ENCODE measurements at regions not wholly inside any gene's neighbourhood (a gene's known extent, or its start where the extent isn't known, plus 50 kb on each side); places are given as distances from the start of the nearest gene placed in this dataset.
A peak's percentile ranks its signal among the peaks of the same experiment; 100 is the strongest.

DNA sequence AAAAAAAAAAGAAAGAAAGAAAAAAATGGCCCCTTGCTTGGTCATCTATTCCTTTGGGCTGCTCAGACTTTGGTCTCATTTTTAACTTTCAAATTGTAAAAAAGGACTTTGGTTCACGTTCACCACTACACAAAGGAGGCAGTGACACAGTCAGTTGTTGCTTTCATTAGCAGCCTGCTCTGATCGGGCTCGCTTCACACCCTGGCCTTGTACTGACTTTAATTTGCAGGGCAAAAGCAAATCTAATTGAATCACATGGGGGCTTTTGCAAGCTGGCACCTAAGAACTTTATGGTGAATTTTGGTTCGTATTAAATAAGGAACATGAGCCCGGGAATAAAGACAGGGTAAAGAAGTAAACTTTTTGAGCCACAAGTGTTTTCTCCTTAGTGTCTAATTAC lies 103.6 kb upstream of the CDH11 start:
- no peak for DNase-seq

GRCh38 chr16:65224994-65225393 lies 103.1 kb upstream of the CDH11 start:
- DNase-seq = no peak

DNA sequence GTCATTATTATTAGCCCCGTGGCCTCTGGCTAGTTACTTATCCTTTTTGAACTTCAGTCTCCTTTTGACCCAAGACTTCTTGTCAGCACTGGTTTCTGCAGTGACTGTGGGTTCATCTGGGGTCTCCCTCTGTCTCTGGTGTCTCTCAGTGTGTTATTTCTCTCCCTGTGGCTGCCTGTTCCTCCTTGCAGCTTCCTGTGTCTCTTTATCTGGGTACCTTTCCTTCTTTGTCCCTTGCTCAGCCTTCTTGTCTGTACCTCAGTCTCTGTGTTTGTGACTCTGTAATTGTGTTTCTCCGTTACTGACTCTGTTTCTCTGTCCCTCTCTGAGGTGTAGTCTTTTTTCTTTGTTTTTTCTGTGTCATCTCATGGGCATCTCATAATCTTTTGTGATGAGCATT lies 102.6 kb upstream of the CDH11 start:
- DNase-seq = no peak

DNA sequence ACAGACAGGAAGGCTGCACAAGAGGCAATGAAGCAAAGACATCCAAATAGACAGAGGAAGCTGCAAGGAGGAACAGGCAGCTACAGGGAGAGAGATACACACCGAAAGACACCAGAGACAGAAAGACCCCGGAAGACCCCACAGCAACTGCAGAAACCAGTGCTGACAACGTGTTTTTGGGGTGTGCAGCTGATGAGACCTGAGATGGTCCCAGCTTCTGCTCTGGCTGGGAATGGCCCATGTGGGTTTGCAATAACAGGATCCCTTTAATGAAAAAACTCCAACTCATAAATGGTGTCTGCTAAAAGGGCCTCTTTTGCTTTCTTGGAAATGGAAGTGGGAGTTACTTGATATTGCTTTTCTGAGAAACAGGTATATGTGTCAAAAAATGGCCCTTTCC lies 101.5 kb upstream of the CDH11 start:
- DNase-seq = peak; percentile 12

DNA sequence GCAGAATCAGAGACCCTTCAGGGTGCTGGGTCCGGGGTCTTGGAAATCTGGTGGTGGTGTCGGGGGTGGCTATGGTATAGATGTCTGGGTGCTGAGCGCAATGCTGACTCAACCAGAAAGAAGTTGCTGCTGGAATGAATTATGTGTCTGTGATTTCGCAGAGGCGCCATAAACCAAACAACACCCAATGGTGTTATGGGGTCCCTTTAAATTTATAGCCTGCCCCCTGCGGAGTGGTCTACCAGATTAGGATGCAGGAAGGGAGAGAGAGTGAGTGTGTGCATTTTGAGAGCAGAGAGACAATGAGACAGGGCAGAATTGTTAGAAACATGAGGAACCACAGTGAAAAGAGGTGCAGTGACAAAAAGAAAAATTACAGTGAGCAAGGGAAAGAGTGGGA lies 100.7 kb upstream of the CDH11 start:
- peak; percentile 92 for DNase-seq

DNA sequence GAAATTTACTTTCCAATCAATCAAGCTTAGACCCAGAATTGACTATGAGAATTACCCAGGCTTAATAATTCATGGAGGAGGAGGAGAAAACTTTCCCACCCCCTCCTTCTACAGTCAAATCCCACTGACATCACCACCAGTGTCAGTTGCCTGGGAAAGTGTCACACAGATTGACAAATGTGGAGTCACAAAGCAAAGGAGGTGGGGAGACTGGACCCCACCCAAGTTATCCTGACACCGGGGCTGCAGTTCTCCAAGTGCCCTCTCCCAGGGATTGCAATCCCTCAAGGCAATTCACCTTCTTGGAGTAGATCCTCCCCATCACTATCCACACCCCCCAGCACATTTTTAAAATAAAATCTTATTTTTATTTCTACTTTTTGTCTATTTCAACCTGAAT lies 100.2 kb upstream of the CDH11 start:
- DNase-seq = peak; percentile 74

- no peak for DNase-seq
Measured at GRCh38 chr16:65219786-65220185, 97.9 kb upstream of the CDH11 start.

- no peak for DNase-seq
Measured at GRCh38 chr16:65218348-65218747, 96.5 kb upstream of the CDH11 start.

DNA sequence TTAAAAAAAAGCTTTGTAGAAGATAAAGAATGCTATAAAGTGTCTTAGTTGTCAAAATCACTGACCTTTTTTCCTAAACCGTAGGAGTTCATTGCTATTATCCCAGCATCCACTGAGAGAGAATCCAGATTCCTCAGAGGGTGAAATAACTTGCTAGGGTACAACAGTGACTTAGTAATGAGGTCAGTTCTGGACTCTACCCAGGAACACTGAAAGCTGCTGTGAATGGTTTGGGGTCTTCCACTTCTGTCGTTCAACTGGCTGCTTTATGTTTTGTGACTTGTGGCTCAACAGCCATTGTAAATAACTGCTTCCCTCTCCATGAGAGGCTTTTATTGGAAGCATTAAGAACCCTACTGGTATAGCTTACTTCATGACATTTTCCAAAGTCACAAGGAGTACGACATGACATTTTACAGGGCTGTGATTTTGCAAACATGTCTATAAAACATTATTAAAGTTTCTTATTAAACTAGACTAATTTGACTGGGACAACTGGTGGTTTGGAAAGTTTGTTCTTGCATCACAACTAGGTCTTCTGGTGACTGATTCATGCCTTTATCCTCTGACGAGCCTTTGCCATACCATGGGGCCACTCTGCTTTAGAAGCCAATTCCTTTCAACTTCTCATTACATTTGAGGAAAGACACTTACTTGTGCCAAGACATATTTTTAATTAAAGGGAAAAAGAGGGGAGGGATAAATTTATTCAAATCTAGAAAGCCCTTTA lies 92.2 kb upstream of the CDH11 start:
- DNase-seq = peak; percentile 15

GRCh38 chr16:65212791-65213190 lies 90.9 kb upstream of the CDH11 start:
- no peak for DNase-seq

DNA sequence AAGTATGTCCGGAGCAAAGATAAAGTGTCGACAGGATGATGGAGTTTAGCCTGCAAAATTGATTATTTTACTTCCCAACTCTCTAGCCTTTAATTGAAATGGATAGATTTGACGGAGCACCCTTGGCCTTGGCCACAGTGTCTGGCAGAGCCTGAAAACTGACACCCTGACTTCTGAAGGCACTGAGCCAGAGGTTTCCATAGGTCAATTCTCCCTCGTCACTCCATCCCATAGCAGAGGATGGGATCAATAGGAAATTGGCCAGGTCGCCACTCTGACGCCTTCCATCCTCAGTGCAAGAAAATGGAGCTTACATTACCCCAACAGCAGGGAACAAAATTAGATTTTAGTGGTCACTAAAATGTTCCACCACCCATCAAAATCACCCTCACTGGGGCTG lies 90.4 kb upstream of the CDH11 start:
- DNase-seq = no peak

GRCh38 chr16:65202461-65202860 lies 80.6 kb upstream of the CDH11 start:
- DNase-seq = peak; percentile 85

DNA sequence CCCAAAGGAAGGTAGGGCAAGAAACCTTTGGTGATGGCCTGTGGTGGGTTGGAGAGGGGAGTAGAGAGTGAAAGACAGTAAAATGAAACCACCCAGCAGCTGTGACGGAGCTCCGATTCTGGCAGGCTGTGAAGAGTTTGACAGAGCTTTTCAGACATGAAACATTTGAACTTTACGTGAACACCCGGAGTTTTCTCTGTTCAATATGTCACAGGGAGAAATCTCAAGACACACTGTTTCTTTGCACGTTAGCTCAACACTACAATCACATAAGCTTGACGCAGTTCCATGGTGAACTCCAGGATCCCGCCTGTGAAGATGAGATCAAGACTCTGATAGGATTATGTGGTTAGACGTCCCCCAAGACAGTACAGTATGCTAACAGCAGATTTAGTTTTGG lies 79.6 kb upstream of the CDH11 start:
- peak; percentile 77 for DNase-seq

DNA sequence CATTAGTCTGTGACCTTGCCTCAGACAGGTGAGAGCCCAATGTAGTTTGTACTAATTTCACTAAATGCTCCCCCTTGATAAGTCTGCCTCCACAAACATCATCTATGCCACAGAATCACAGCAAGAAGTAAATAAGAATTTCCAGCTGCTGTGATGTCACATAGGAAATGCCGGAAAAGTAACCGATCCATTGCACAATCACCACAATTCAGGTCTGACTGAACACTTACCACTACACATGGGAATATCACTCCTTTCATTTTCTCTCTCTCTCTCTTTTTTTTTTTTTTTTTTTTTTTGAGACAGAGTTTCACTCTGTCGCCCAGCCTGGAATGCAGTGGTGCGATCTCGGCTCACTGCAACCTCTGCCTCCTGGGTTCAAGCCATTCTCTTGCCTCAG lies 79.0 kb upstream of the CDH11 start:
- peak; percentile 49 for DNase-seq

GRCh38 chr16:65200156-65200773 lies 78.4 kb upstream of the CDH11 start:
- DNase-seq = no peak

DNA sequence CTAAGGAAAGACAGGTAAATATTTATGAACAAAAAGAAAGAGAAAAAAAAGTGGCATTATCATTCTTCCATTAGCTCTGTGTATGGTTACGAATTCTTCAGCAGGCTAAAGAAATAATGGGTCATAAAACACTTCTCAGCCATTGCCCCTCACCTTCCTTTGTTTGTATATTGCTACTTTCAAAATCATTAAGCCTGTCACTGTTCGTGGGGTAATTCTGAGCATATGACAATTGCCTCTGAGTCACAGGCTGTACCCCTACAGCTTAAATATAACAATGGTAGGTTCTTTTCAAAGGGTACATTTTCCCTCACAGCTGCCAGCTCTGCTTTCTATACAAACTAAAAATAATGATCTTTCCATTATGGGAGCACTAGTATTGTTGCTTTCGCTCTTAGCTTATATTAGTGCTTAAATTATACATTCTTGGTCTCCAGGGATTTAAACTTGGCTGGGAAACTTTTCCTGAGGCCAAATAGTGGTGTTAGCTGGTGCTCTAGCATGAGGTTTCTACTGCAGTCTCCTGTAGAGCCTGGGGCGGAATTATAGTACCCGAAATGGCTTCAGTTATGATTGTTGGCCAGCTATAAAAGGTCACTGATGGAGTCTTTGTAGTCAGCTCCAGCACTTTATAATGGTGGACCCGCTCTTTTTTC lies 74.7 kb upstream of the CDH11 start:
- no peak for DNase-seq

- DNase-seq = peak; percentile 70
Measured at GRCh38 chr16:65195998-65196397, 74.1 kb upstream of the CDH11 start.

DNA sequence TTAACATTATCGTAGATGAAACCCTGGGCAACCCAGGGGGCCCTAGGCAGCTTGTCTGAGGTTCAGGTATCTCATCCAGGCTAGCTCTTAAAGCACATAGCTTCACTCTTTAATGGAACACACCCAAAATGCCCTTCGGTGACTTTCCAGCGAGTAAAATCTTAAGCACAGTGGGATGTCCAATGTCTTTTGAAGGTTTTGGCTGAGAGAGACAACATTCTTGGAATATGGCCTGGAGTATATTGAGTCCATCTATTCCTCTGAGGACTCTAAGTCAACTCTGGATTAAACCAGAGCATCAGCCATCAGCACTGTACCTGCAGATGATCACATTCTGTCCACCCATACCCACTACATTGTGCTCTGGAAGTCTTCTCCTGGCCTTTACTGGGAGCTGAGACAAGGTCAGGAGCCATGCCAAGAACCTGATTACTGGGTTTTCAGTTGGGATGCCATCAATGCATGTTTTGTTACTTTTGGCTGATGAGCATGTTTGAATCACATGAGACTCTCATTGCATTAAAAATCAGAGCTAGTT lies 63.4 kb upstream of the CDH11 start:
- DNase-seq = no peak

DNA sequence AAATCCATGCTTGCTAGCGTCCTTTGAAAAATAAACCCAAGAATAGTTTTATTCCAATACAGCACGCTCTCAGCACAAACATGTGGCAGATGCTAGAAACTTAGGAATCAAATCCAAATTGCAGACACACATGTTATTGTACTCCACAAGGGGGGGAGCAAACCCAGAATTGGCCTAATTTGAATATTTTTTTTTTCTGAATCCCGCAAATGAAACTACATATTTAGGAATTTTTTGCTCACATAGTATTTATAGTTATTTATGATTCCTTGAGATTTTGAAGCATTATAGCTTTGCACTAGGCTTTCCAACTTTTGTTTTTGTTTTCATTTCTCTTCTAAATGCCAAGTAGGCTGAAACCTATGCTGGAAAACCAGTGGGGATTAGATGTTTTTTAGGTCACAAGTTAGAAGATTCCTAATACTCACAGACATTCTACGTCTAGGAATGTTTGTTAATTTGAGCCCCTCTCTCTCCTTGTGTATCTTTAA lies 59.3 kb upstream of the CDH11 start:
- DNase-seq = peak; percentile 53

DNA sequence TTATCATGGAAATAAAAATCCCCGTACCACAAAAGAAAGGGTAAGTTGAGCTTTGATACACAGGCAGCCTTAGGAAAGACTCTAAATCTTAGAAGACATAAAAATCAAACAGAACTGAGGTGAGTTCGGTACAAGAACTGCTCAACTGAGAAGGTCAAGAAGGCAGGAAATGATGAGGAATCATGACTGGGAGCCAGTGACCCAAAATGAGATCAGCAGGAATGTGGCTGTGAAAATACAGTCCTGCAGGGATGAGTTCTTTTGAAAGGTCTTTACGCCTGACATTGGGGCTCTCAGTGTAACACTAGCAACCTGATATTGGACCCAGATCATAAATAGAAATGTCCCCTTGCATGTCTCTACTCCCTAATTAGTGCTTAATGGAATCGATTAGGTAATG lies 56.3 kb upstream of the CDH11 start:
- peak; percentile 50 for DNase-seq

DNA sequence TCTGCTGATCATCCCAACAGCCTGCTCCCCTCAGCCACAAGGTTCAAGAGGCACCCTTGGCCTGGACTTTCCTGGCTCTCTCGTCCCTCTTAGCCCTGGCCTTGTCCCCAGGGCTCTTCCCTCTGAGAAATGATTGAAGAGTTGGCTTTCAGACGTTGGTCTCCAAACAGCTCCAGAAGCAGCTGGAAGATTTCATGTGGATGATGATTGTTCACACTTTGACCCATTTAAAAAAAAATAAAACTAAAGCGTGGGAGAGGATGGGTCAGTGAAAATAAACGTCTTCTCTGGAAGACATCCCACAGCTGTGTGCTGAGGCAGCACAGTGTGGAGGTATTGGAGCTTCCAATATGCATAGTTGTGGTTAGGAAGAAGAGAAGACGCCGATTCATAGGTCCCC lies 54.7 kb upstream of the CDH11 start:
- peak; percentile 89 for DNase-seq

DNA sequence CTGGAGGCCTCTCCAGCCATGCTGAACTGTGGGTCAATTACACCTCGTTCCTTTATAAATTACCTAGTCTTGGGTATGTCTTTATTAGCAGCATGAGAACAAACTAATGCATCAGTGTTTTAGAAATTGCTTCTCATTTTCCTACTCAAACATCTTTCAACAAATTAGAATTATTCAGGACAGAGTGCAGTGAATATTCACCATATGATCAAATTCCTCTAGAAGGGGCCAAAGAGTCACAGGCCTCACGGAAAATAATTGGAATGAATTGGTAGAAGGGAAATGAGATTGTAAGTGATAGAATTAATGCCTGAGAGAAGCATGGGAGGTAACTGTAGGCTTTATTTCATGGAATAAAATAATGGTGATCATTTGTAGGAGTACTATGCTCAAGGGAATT lies 50.5 kb upstream of the CDH11 start:
- no peak for DNase-seq

All from fibroblast of skin of right biceps (primary cell).